Esophagus squamous epithelium (tissue), 5 donors: ENCODE measurements at regions not wholly inside any gene's neighbourhood (a gene's known extent, or its start where the extent isn't known, plus 50 kb on each side); places are given as distances from the start of the nearest gene placed in this dataset.

Source experiments
- DNase-seq: peaks from one replicate; lab custom pipeline; 2025; lab: John Stamatoyannopoulos, UW
- H3K27ac ChIP-seq, 4 donors: fragments of 200-600 bp; sonication (generic); one replicate each; pipeline ENCODE4 v1.5.1; 2016 to 2019; ENCODE audit warnings: mild to moderate bottlenecking in 1 of 4
- H3K27me3 ChIP-seq, 4 donors: fragments of 200-600 bp; sonication (generic); 1 replicate in 3 of 4; 2 replicates in 1 of 4; pipeline versions ENCODE4 v1.5.1 to v1.6.0; 2017 to 2021; ENCODE audit warnings: antibody characterized with exemption in 1 of 4
- H3K36me3 ChIP-seq, 3 donors: fragments of 200-600 bp; sonication (generic); one replicate each; pipeline ENCODE4 v1.5.1; 2016 to 2019
- H3K4me1 ChIP-seq, 3 donors: fragments of 200-600 bp; sonication (generic); one replicate each; pipeline ENCODE4 v1.5.1; 2017 to 2019
- H3K4me3 ChIP-seq, 4 donors: fragments of 200-600 bp; sonication (generic); 1 replicate in 3 of 4; 2 replicates in 1 of 4; pipeline ENCODE4 v1.5.1; 2016 to 2019; ENCODE audit warnings: mild to moderate bottlenecking in 2 of 4, moderate library complexity in 1 of 4
- H3K9me3 ChIP-seq, 3 donors: fragments of 200-600 bp; sonication (generic); one replicate each; pipeline ENCODE4 v1.5.1; 2016 to 2019
- CTCF ChIP-seq, 6 experiments: fragments of 450-650 bp in 4 of 6; fragments of 200-600 bp in 2 of 6; sonication (generic) in 2 of 6; IDR thresholded peaks; one replicate each; pipeline ENCODE4 v1.5.1; 2016 to 2019; ENCODE audit warnings: antibody characterized with exemption in 6 of 6, mild to moderate bottlenecking in 4 of 6, moderate library complexity in 4 of 6
- POLR2A ChIP-seq, 4 donors: fragments of 450-650 bp; IDR thresholded peaks; one replicate each; pipeline ENCODE4 v1.6.1; 2017; ENCODE audit warnings: antibody characterized with exemption in 4 of 4, mild to moderate bottlenecking in 4 of 4, moderate library complexity in 3 of 4
- WGBS, 2 donors: methylation state at CpG; one replicate each; pipeline ENCODE4 v1.1.5; 2018; 5-methylcytosine and 5-hydroxymethylcytosine counted together
- intact Hi-C: fragments of 100-400 bp; cut with DNase I; formaldehyde crosslinking; loops from one replicate; pipeline ENCODE4 v1.15.0; 2022
- donor health status: DM: yes; HTN: yes; CAD: no.

GRCh38 chr1:5632224-5632623 lies 360.0 kb downstream of the NPHP4 start:
- no peak for DNase-seq
- 46 to 54% methylated on average over 3 to 4 of the region's 4 CpGs for WGBS, 2 donors
- intact Hi-C loops = loop anchor here (10.0 kb wide), 1 partner anchor 283 kb away; no protein-coding TSS in a partner anchor
- Histone ChIP-seq H3K4me3 (no peak overlapping the region), H3K36me3 (no peaks in the 10 kb centered on the region), H3K9me3 (no peaks in the 10 kb centered on the region), H3K4me1 (no peaks in the 10 kb centered on the region), H3K27ac (no peak overlapping the region), H3K27me3 (peaks cover 0 to 45% (median 0%) of the 10 kb centered on the region in 4 donors)
- TF ChIP-seq CTCF (IDR thresholded peaks at IDR 0.05) (no peak), POLR2A (IDR thresholded peaks at IDR 0.05) (no peak)

- Histone ChIP-seq H3K27ac (no peak overlapping the region), H3K4me1 (no peaks in the 10 kb centered on the region), H3K4me3 (no peak overlapping the region), H3K36me3 (no peaks in the 10 kb centered on the region), H3K27me3 (peaks cover 0 to 36% (median 0%) of the 10 kb centered on the region in 4 donors), H3K9me3 (no peaks in the 10 kb centered on the region)
- intact Hi-C loops = loop anchor here (10.0 kb wide), 1 partner anchor 114 kb away; no protein-coding TSS in a partner anchor
- no peak for DNase-seq
- TF ChIP-seq CTCF (IDR thresholded peaks at IDR 0.05) (no peak), POLR2A (IDR thresholded peaks at IDR 0.05) (no peak)
- WGBS, 2 donors = 75 to 81% methylated on average over 2 of the region's 2 CpGs
Observed at GRCh38 chr1:5628416-5628815, 363.8 kb downstream of the NPHP4 start.

- H3K27ac ChIP-seq = no peak overlapping the region
- no peak overlapping the region for H3K4me3 ChIP-seq
- no peaks in the 10 kb centered on the region for H3K9me3 ChIP-seq
- intact Hi-C loops = loop anchor here (10.0 kb wide), 1 partner anchor 109 kb away; no protein-coding TSS in a partner anchor
- H3K4me1 ChIP-seq = no peaks in the 10 kb centered on the region
- TF ChIP-seq CTCF (IDR thresholded peaks at IDR 0.05) (no peak), POLR2A (IDR thresholded peaks at IDR 0.05) (no peak)
- 61 to 75% methylated on average over 4 of the region's 6 CpGs for WGBS, 2 donors
- H3K27me3 ChIP-seq = peaks cover 0 to 47% (median 0%) of the 10 kb centered on the region in 4 donors
- H3K36me3 ChIP-seq = no peaks in the 10 kb centered on the region
- DNase-seq = no peak
Observed at GRCh38 chr1:5623399-5623798, 368.8 kb downstream of the NPHP4 start.

- no peaks in the 10 kb centered on the region for H3K4me1 ChIP-seq
- WGBS, 2 donors = 45 to 73% methylated on average over 7 of the region's 7 CpGs
- no peak for TF ChIP-seq POLR2A (IDR thresholded peaks at IDR 0.05)
- TF ChIP-seq CTCF (IDR thresholded peaks at IDR 0.05) = no peak
- intact Hi-C loops = loop anchor here (10.0 kb wide), 1 partner anchor 108 kb away; no protein-coding TSS in a partner anchor
- no peak for DNase-seq
- no peaks in the 10 kb centered on the region for H3K9me3 ChIP-seq
- peaks cover 0 to 50% (median 0%) of the 10 kb centered on the region in 4 donors for H3K27me3 ChIP-seq
- no peak overlapping the region for H3K4me3 ChIP-seq
- no peak overlapping the region for H3K27ac ChIP-seq
- H3K36me3 ChIP-seq = no peaks in the 10 kb centered on the region
Observed at GRCh38 chr1:5622412-5622811, 369.8 kb downstream of the NPHP4 start.

GRCh38 chr1:5621692-5622091 lies 370.5 kb downstream of the NPHP4 start:
- Histone ChIP-seq H3K27ac (no peak overlapping the region), H3K4me3 (no peak overlapping the region), H3K9me3 (no peaks in the 10 kb centered on the region), H3K4me1 (no peaks in the 10 kb centered on the region), H3K27me3 (peaks cover 0 to 57% (median 0%) of the 10 kb centered on the region in 4 donors), H3K36me3 (no peaks in the 10 kb centered on the region)
- intact Hi-C loops = loop anchor here (10.0 kb wide), 1 partner anchor 107 kb away; no protein-coding TSS in a partner anchor
- no peak for DNase-seq
- no peak for TF ChIP-seq POLR2A (IDR thresholded peaks at IDR 0.05)
- no peak for TF ChIP-seq CTCF (IDR thresholded peaks at IDR 0.05)
- WGBS, 2 donors = 58 to 62% methylated on average over 6 to 7 of the region's 8 CpGs
